NCI-H2107 treated with DMSO at 0.1 percent for 48 hours (cell line): ENCODE measurements at regions not wholly inside any gene's neighbourhood (a gene's known extent, or its start where the extent isn't known, plus 50 kb on each side); places are given as distances from the start of the nearest gene placed in this dataset.

Source experiments
- DNase-seq: peaks from one replicate; lab custom pipeline; 2025; ENCODE audit not compliant: unreplicated experiment; lab: John Stamatoyannopoulos, UW

- DNase-seq, result no peak
These were observed 82.2 kb downstream of the COPS8 start for GRCh38 chr2:237167934-237168333.

GRCh38 chr2:237170020-237170419 lies 84.3 kb downstream of the COPS8 start:
- DNase-seq, result no peak

- DNase-seq, result no peak
These were observed 85.7 kb downstream of the COPS8 start for GRCh38 chr2:237171396-237171795.

DNA sequence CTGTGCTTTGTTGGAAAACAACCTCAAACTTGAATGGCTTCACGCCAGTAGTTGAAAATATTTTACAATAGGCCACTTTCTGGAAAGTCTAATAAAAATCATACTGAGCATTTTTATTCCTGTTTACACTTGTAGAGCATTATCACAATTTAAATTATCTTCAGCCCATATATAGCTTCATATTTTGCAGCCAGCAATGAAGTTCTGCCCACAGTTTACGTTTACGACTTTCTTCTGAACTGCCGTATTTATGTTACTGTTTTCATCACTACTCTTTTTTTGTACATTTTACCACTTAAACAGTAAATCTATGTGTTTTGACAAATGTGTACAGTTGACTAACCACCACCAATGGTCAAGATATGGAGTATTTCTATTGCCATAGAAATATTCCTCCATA lies 86.2 kb downstream of the COPS8 start:
- no peak for DNase-seq

- DNase-seq, result no peak
These were observed 91.4 kb downstream of the COPS8 start for GRCh38 chr2:237177052-237177451.

DNA sequence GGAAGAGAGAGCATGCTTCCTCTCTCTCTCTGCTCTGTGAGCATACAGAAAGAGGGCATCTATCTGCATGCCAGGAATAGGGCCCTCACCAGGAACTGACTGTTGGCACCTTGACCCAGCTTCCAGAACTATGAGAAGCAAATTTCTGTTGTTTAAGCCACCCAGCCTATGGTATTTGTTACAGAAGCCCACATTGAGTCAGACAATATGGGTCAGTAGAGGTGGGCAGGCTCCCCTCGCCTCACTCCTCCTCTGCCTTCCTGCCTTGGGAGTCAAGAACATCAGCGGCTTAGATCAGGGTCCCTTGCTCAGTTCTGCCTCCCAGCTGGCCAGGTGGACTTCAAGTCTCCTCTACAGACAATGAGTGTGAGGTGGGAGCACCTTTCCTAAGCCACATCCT lies 92.3 kb downstream of the COPS8 start:
- no peak for DNase-seq

GRCh38 chr2:237178396-237178795 lies 92.7 kb downstream of the COPS8 start:
- DNase-seq, result no peak

- no peak for DNase-seq
These were observed 93.5 kb downstream of the COPS8 start for GRCh38 chr2:237179161-237179560.

- DNase-seq, result no peak
These were observed 94.5 kb downstream of the COPS8 start for GRCh38 chr2:237180187-237180586.

GRCh38 chr2:237180987-237181386 lies 95.3 kb downstream of the COPS8 start:
- DNase-seq, result no peak

DNA sequence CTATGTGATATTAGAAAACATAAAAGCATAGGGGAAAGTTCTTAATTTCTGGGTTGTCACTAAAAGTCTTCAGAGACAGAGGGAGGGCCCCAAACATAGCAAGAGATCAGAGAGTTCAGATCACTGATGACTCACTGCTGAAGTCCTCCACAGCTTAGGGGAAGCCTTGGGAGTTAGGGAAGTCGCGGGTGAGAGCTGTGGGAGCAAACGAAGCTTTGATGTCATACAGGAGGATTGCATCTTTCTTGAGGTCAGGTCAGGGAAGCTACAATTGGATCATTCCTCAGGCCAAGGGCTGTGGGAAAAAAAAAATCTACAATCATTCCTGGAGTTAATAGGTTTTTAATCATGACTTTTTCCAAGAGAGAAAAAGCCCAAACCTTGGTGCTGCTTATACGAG lies 96.2 kb downstream of the COPS8 start:
- DNase-seq, result no peak

GRCh38 chr2:237182422-237183123 lies 96.9 kb downstream of the COPS8 start:
- no peak for DNase-seq

DNA sequence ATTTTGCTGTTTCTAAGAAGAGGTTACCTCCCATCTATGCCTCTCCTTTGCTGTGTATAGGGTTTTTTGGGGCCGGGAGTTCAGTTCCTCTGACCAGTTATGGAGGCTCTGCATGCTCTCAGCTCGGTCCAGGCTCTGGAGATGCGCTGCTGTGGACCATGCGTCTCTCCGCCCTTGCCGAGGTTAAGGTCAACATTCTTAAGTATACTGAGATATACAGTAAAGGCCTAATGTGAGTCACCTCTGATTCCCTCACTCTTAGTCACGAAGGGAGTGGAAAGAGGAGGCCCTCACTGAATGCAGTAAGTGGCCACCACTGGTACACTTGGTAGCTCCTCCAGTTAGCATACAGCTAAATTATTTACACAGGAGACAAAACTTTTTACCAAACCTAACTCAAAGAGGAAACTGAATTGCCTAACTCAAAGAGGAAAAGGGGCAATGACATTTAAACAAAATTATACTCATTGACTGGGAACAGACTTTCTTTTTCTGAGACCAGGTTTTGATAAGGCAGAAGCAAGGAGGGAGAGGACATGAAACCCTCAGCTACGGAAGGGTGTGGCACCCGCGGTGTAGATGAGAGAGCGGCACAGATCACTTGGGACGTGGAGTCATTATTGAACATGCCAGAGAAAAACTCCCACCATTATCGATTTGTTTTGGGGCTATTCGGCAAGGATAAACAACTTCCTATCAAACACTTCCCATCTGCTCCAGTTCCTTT lies 98.7 kb downstream of the COPS8 start:
- no peak for DNase-seq

- DNase-seq, result no peak
These were observed 99.3 kb downstream of the COPS8 start for GRCh38 chr2:237184919-237185552.

GRCh38 chr2:237185553-237185925 lies 99.8 kb downstream of the COPS8 start:
- DNase-seq, result no peak

DNA sequence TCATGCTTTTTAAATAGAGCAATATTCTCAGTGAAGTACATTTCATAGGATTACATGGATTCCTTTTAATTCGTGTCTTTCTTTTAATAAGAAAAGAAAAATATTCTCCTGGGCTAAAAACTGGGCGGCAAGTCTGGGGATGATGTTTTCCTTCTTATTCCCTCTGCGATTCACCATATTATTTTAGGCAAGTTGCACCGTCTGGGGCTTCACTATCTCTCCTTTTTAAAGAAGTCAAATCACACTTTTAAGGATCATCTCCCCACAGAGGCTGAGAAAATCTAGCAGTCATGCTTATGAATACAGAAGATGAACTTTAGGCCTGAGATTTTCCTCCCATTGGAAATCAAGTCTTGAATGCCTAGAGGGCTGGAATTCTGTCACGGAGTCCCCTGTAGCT lies 104.1 kb downstream of the COPS8 start:
- no peak for DNase-seq

- DNase-seq, result no peak
These were observed 105.5 kb downstream of the COPS8 start for GRCh38 chr2:237190966-237191713.

DNA sequence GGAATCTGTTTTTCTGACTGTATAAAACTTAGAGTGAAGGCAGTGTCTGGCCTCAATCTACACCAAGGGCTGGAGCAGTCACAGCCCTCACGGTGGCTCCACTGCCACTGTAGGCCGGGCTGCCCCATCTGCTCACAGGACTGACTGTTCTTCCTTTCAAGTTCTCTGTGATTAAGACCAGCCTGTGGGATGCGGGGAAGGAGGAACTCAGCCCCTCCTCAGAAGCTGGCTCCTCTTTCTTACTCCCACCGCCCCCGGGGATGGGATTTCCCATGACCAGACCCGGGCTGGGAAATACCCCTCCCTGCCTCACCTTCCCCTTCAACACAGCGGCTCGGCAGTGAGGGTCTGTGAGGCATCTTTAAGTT lies 106.0 kb downstream of the COPS8 start:
- DNase-seq, result no peak

GRCh38 chr2:237192881-237193280 lies 107.2 kb downstream of the COPS8 start:
- no peak for DNase-seq

- no peak for DNase-seq
These were observed 107.7 kb downstream of the COPS8 start for GRCh38 chr2:237193436-237193835.

DNA sequence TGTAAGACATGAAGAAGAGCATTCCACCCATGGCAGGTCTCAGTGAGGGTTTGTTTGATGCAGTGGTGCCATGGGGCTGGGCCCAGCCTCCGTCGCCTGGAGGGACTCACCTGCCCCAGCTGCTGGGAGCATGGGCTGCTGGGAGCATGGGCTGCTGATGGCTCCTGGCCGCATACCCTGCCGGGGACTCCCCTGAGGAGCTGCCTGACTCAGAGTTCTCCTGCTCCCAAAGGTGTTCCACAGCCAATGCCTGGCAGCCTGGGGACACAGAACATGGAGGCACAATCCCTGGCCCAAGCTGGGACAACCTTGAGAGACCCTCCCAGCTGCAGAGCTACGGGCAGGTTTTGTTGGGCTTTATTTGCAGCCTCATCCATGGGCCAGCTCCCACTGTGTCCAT lies 108.4 kb downstream of the COPS8 start:
- no peak for DNase-seq

DNA sequence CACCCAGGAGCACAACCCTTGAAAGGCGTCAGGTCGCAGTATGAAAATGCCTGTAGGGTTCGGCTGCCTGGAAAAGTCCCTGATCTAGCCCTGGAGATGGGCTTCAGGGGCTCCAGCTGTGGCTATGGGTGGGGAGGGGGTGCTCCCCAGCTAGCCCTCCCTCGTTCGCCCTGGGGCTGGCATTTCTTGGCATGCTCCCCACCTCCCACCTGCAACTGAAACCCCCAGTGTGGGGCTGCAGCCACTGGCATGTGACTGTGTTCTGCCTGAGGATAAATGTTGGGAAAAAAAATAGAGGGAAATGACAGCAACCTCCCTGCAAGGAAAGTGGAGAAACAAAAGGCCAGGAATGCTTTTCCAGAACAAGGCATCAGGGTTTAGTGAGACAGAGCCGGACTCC lies 109.2 kb downstream of the COPS8 start:
- no peak for DNase-seq
